Central memory CD8-positive, alpha-beta T cell (primary cell): ENCODE measurements at regions not wholly inside any gene's neighbourhood (a gene's known extent, or its start where the extent isn't known, plus 50 kb on each side); places are given as distances from the start of the nearest gene placed in this dataset.
"Not testable (repeated sequence)": the region's sequence is repeated elsewhere in the genome, so short reads cannot be mapped to it uniquely, and the experiment has no call there.

Experiments
- ATAC-seq: fragments of 150-1000 bp; cut with Tn5 transposase; replicated peaks from 2 replicates; pipeline ENCODE4 v1.10.0; 2022; ENCODE audit warnings: mild to moderate bottlenecking, moderate FRiP score, moderate number of reproducible peaks; ENCODE audit not compliant: poor library complexity, severe bottlenecking; ENCODE audit errors: extremely low read depth
- DNase-seq, 2 donors: peaks; one replicate each; pipeline ENCODE4 v3.0.0; 2021; ENCODE audit warnings: low spot score in 2 of 2
- H3K27ac Mint-ChIP-seq: one replicate; pipeline ENCODE4 v1.8.0; 2022; ENCODE audit warnings: low read depth, mild to moderate bottlenecking, moderate library complexity, mixed read lengths
- H3K27me3 Mint-ChIP-seq: one replicate; pipeline ENCODE4 v1.8.0; 2022; ENCODE audit warnings: mixed read lengths
- H3K36me3 Mint-ChIP-seq: one replicate; pipeline ENCODE4 v1.8.0; 2022; ENCODE audit warnings: mild to moderate bottlenecking, moderate library complexity, mixed read lengths; ENCODE audit not compliant: insufficient read depth
- H3K4me1 Mint-ChIP-seq: one replicate; pipeline ENCODE4 v1.8.0; 2022; ENCODE audit warnings: mixed read lengths
- H3K4me3 Mint-ChIP-seq: one replicate; pipeline ENCODE4 v1.8.0; 2022; ENCODE audit warnings: mild to moderate bottlenecking, moderate library complexity, mixed read lengths
- H3K9me3 Mint-ChIP-seq: one replicate; pipeline ENCODE4 v1.8.0; 2022; ENCODE audit warnings: mixed read lengths

- Mint-ChIP-seq H3K4me1 (no peaks in the 10 kb centered on the region), H3K27me3 (no peaks in the 10 kb centered on the region), H3K36me3 (peaks cover 2% of the 10 kb centered on the region), H3K4me3 (no peak overlapping the region), H3K27ac (no peak overlapping the region), H3K9me3 (no peaks in the 10 kb centered on the region)
- ATAC-seq = no peak
- no peak for DNase-seq
These were observed 1150.7 kb downstream of the FSCB start for GRCh38 chr14:43356382-43356781.

- Mint-ChIP-seq H3K4me1 (no peaks in the 10 kb centered on the region), H3K27ac (no peak overlapping the region), H3K36me3 (no peaks in the 10 kb centered on the region), H3K4me3 (no peak overlapping the region), H3K27me3 (no peaks in the 10 kb centered on the region), H3K9me3 (peaks cover 20% of the 10 kb centered on the region)
- ATAC-seq (no peak), DNase-seq (no peak)
These were observed 1165.2 kb downstream of the FSCB start for GRCh38 chr14:43341921-43342320.

GRCh38 chr14:43338713-43339112 is 1168.4 kb downstream of the FSCB start:
- no peak overlapping the region for H3K4me3 Mint-ChIP-seq

GRCh38 chr14:43336351-43336750 is 1170.7 kb downstream of the FSCB start:
- ATAC-seq = no peak
- Mint-ChIP-seq H3K4me3 (no peak overlapping the region), H3K4me1 (no peaks in the 10 kb centered on the region), H3K27ac (no peak overlapping the region), H3K36me3 (no peaks in the 10 kb centered on the region), H3K27me3 (no peaks in the 10 kb centered on the region), H3K9me3 (peaks cover 5% of the 10 kb centered on the region)
- no peak for DNase-seq

More at GRCh38 chr14:43338713-43339112, 1168.4 kb downstream of the FSCB start:
- Mint-ChIP-seq H3K27me3 (no peaks in the 10 kb centered on the region), H3K27ac (no peak overlapping the region), H3K9me3 (peaks cover 12% of the 10 kb centered on the region), H3K36me3 (no peaks in the 10 kb centered on the region), H3K4me1 (no peaks in the 10 kb centered on the region)
- no peak for ATAC-seq
- DNase-seq = no peak

GRCh38 chr14:43326501-43327407 is 1180.3 kb downstream of the FSCB start:
- H3K9me3 Mint-ChIP-seq = peaks cover 13% of the 10 kb centered on the region
- H3K27ac Mint-ChIP-seq, ATAC-seq, DNase-seq, H3K4me3 Mint-ChIP-seq, H3K36me3 Mint-ChIP-seq, H3K4me1 Mint-ChIP-seq, H3K27me3 Mint-ChIP-seq: not testable (repeated sequence)

GRCh38 chr14:43316427-43316826 is 1190.7 kb downstream of the FSCB start:
- no peak for ATAC-seq

GRCh38 chr14:43313719-43314118 is 1193.4 kb downstream of the FSCB start:
- H3K4me1 Mint-ChIP-seq = no peaks in the 10 kb centered on the region
- no peak for ATAC-seq
- DNase-seq = no peak
- peaks cover 6% of the 10 kb centered on the region for H3K9me3 Mint-ChIP-seq
- no peak overlapping the region for H3K4me3 Mint-ChIP-seq
- H3K27me3 Mint-ChIP-seq = no peaks in the 10 kb centered on the region
- H3K27ac Mint-ChIP-seq = no peak overlapping the region
- no peaks in the 10 kb centered on the region for H3K36me3 Mint-ChIP-seq

More at GRCh38 chr14:43316427-43316826, 1190.7 kb downstream of the FSCB start:
- Mint-ChIP-seq H3K4me1 (no peaks in the 10 kb centered on the region), H3K9me3 (peaks cover 6% of the 10 kb centered on the region), H3K4me3 (no peak overlapping the region), H3K36me3 (no peaks in the 10 kb centered on the region), H3K27me3 (no peaks in the 10 kb centered on the region), H3K27ac (no peak overlapping the region)
- DNase-seq = no peak

GRCh38 chr14:43308421-43309110 is 1198.5 kb downstream of the FSCB start:
- Mint-ChIP-seq H3K27ac (no peak overlapping the region), H3K27me3 (no peaks in the 10 kb centered on the region)
- ATAC-seq = no peak

GRCh38 chr14:43307836-43308235 is 1199.2 kb downstream of the FSCB start:
- Mint-ChIP-seq H3K27me3 (no peaks in the 10 kb centered on the region), H3K4me1 (no peaks in the 10 kb centered on the region), H3K27ac (no peak overlapping the region), H3K9me3 (peaks cover 11% of the 10 kb centered on the region), H3K4me3 (no peak overlapping the region), H3K36me3 (no peaks in the 10 kb centered on the region)
- no peak for DNase-seq
- ATAC-seq = no peak

More at GRCh38 chr14:43308421-43309110, 1198.5 kb downstream of the FSCB start:
- DNase-seq = no peak
- peaks cover 11% of the 10 kb centered on the region for H3K9me3 Mint-ChIP-seq
- no peak overlapping the region for H3K4me3 Mint-ChIP-seq
- no peaks in the 10 kb centered on the region for H3K36me3 Mint-ChIP-seq
- no peaks in the 10 kb centered on the region for H3K4me1 Mint-ChIP-seq

- no peak overlapping the region for H3K27ac Mint-ChIP-seq
- no peaks in the 10 kb centered on the region for H3K4me1 Mint-ChIP-seq
- no peaks in the 10 kb centered on the region for H3K27me3 Mint-ChIP-seq
- no peaks in the 10 kb centered on the region for H3K36me3 Mint-ChIP-seq
- ATAC-seq (no peak), DNase-seq (no peak)
- peaks cover 5% of the 10 kb centered on the region for H3K9me3 Mint-ChIP-seq
- no peak overlapping the region for H3K4me3 Mint-ChIP-seq
These were observed 1201.0 kb downstream of the FSCB start for GRCh38 chr14:43306053-43306452.

- no peaks in the 10 kb centered on the region for H3K36me3 Mint-ChIP-seq
- peaks cover 23% of the 10 kb centered on the region for H3K9me3 Mint-ChIP-seq
- DNase-seq (no peak), ATAC-seq (no peak)
- H3K4me3 Mint-ChIP-seq = no peak overlapping the region
- H3K4me1 Mint-ChIP-seq = no peaks in the 10 kb centered on the region
- no peak overlapping the region for H3K27ac Mint-ChIP-seq
- H3K27me3 Mint-ChIP-seq = no peaks in the 10 kb centered on the region
These were observed 1209.3 kb downstream of the FSCB start for GRCh38 chr14:43297794-43298193.

GRCh38 chr14:43296061-43296460 is 1211.0 kb downstream of the FSCB start:
- H3K27me3 Mint-ChIP-seq, H3K36me3 Mint-ChIP-seq, DNase-seq, ATAC-seq, H3K4me1 Mint-ChIP-seq, H3K27ac Mint-ChIP-seq, H3K4me3 Mint-ChIP-seq: not testable (repeated sequence)
- H3K9me3 Mint-ChIP-seq = peaks cover 26% of the 10 kb centered on the region

- no peak overlapping the region for H3K4me3 Mint-ChIP-seq
- H3K27me3 Mint-ChIP-seq = no peaks in the 10 kb centered on the region
- no peak for DNase-seq
- no peak overlapping the region for H3K27ac Mint-ChIP-seq
- no peaks in the 10 kb centered on the region for H3K4me1 Mint-ChIP-seq
- no peak for ATAC-seq
- peaks cover 12% of the 10 kb centered on the region for H3K9me3 Mint-ChIP-seq
- H3K36me3 Mint-ChIP-seq = no peaks in the 10 kb centered on the region
These were observed 1221.5 kb downstream of the FSCB start for GRCh38 chr14:43285575-43285974.
